ENCODE measurements at regions not wholly inside any gene's neighbourhood (a gene's known extent, or its start where the extent isn't known, plus 50 kb on each side); places are given as distances from the start of the nearest gene placed in this dataset.

- no peaks in the 10 kb centered on the region for H3K27me3 ChIP-seq
- H3K4me3 ChIP-seq (replicated peaks in 1 of 3): no peak overlapping the region
- H3K27ac ChIP-seq: no peak overlapping the region
- TF ChIP-seq POLR2A (IDR thresholded peaks at IDR 0.05) (no peak), CTCF (IDR thresholded peaks at IDR 0.05) (no peak)
- no peaks in the 10 kb centered on the region for H3K4me1 ChIP-seq
- H3K9me3 ChIP-seq: no peaks in the 10 kb centered on the region
- WGBS, 2 donors: 18 to 20% methylated on average over 2 of the region's 2 CpGs
- no peak for DNase-seq
- H3K36me3 ChIP-seq: no peaks in the 10 kb centered on the region
- intact Hi-C loops (cut with DNase I): no loop called here
Measured at GRCh38 chr6:23728707-23729106, 397.3 kb upstream of the NRSN1 start.

DNA sequence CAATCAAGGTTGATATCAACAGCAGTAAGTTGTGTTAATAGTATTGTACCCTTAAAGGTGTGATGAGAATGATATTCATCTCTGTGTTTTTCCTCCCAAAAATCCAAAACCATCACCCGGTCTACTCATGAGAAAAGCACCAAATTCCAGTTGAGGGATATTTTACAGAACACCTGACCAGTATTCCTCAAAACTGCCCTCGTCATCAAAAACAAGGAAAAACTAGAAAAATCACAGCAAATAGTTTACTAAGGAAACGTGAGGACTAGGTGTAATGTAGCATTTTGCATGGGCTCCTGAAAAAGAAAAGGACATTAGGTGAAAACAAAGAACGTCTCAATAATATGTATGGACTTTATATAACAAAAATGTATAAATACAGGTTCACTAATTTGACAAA is 394.4 kb upstream of the NRSN1 start:
- DNase-seq: no peak
- no peak overlapping the region for H3K27ac ChIP-seq
- intact Hi-C loops (cut with DNase I): no loop called here
- no peaks in the 10 kb centered on the region for H3K9me3 ChIP-seq
- H3K36me3 ChIP-seq: no peaks in the 10 kb centered on the region
- 90 to 91% methylated on average over 4 of the region's 4 CpGs for WGBS, 2 donors
- TF ChIP-seq CTCF (IDR thresholded peaks at IDR 0.05) (no peak), POLR2A (IDR thresholded peaks at IDR 0.05) (no peak)
- H3K4me1 ChIP-seq: no peaks in the 10 kb centered on the region
- no peak overlapping the region for H3K4me3 ChIP-seq (replicated peaks in 1 of 3)
- H3K27me3 ChIP-seq: no peaks in the 10 kb centered on the region

- no peaks in the 10 kb centered on the region for H3K36me3 ChIP-seq
- 79 to 83% methylated on average over 3 of the region's 3 CpGs for WGBS, 2 donors
- H3K9me3 ChIP-seq: no peaks in the 10 kb centered on the region
- no peak for DNase-seq
- TF ChIP-seq CTCF (IDR thresholded peaks at IDR 0.05) (no peak), POLR2A (IDR thresholded peaks at IDR 0.05) (no peak)
- intact Hi-C loops (cut with DNase I): no loop called here
- no peaks in the 10 kb centered on the region for H3K27me3 ChIP-seq
- H3K4me3 ChIP-seq (replicated peaks in 1 of 3): no peak overlapping the region
- H3K4me1 ChIP-seq: no peaks in the 10 kb centered on the region
- H3K27ac ChIP-seq: no peak overlapping the region
Measured at GRCh38 chr6:23732521-23732920, 393.5 kb upstream of the NRSN1 start.

GRCh38 chr6:23735151-23735550 is 390.9 kb upstream of the NRSN1 start:
- Histone ChIP-seq H3K4me1 (no peaks in the 10 kb centered on the region), H3K27me3 (no peaks in the 10 kb centered on the region), H3K4me3 (replicated peaks in 1 of 3) (no peak overlapping the region), H3K9me3 (no peaks in the 10 kb centered on the region), H3K27ac (no peak overlapping the region), H3K36me3 (no peaks in the 10 kb centered on the region)
- TF ChIP-seq CTCF (IDR thresholded peaks at IDR 0.05) (no peak), POLR2A (IDR thresholded peaks at IDR 0.05) (no peak)
- DNase-seq: no peak
- intact Hi-C loops (cut with DNase I): no loop called here
- 70 to 84% methylated on average over 4 of the region's 4 CpGs for WGBS, 2 donors

GRCh38 chr6:23736577-23736976 is 389.4 kb upstream of the NRSN1 start:
- Histone ChIP-seq H3K27ac (no peak overlapping the region), H3K4me1 (no peaks in the 10 kb centered on the region), H3K36me3 (no peaks in the 10 kb centered on the region), H3K4me3 (replicated peaks in 1 of 3) (no peak overlapping the region), H3K9me3 (no peaks in the 10 kb centered on the region), H3K27me3 (no peaks in the 10 kb centered on the region)
- intact Hi-C loops (cut with DNase I): no loop called here
- no peak for TF ChIP-seq POLR2A (IDR thresholded peaks at IDR 0.05)
- TF ChIP-seq CTCF (IDR thresholded peaks at IDR 0.05): no peak
- WGBS, 2 donors: 53 to 57% methylated on average over 3 of the region's 3 CpGs
- DNase-seq: no peak

Data from thyroid gland (tissue), 4 donors.